GM20431 (cell line): ENCODE measurements at regions not wholly inside any gene's neighbourhood (a gene's known extent, or its start where the extent isn't known, plus 50 kb on each side); places are given as distances from the start of the nearest gene placed in this dataset.
"Not testable (repeated sequence)": the region's sequence is repeated elsewhere in the genome, so short reads cannot be mapped to it uniquely, and the experiment has no call there.

Experiments
- in situ Hi-C: fragments of 300-500 bp; cut with MseI, MboI; formaldehyde crosslinking; loops from one replicate; pipeline ENCODE4 v1.15.0; 2020; ENCODE audit warnings: low sequenced_read_pairs; ENCODE audit not compliant: unreplicated experiment

GRCh38 chr2:122755281-122755780 lies 999.9 kb downstream of the TSN start:
- in situ Hi-C loops, result no loop called here

GRCh38 chr2:122758967-122759366 lies 1003.5 kb downstream of the TSN start:
- in situ Hi-C loops, result no loop called here

- in situ Hi-C loops, result no loop called here
Observed at GRCh38 chr2:122764014-122764413, 1008.6 kb downstream of the TSN start.

- in situ Hi-C loops, result no loop called here
Observed at GRCh38 chr2:122780251-122780650, 1024.8 kb downstream of the TSN start.

- in situ Hi-C loops, result no loop called here
Observed at GRCh38 chr2:122794100-122794499, 1038.6 kb downstream of the TSN start.

GRCh38 chr2:122795763-122796162 lies 1040.3 kb downstream of the TSN start:
- in situ Hi-C loops, result no loop called here

- in situ Hi-C loops, result no loop called here
Observed at GRCh38 chr2:122799391-122799790, 1043.9 kb downstream of the TSN start.

- in situ Hi-C loops, result no loop called here
Observed at GRCh38 chr2:122800781-122801180, 1045.3 kb downstream of the TSN start.

GRCh38 chr2:122804494-122804893 lies 1049.0 kb downstream of the TSN start:
- in situ Hi-C loops, result no loop called here

- in situ Hi-C loops, result no loop called here
Observed at GRCh38 chr2:122805346-122805745, 1049.9 kb downstream of the TSN start.

- in situ Hi-C loops, result no loop called here
Observed at GRCh38 chr2:122808286-122808969, 1053.0 kb downstream of the TSN start.

- in situ Hi-C loops, result not testable (repeated sequence)
Observed at GRCh38 chr2:122812214-122812613, 1056.8 kb downstream of the TSN start.

GRCh38 chr2:122815120-122815519 lies 1059.7 kb downstream of the TSN start:
- in situ Hi-C loops, result no loop called here

- in situ Hi-C loops, result no loop called here
Observed at GRCh38 chr2:122816803-122817202, 1061.4 kb downstream of the TSN start.

GRCh38 chr2:122822319-122822718 lies 1066.9 kb downstream of the TSN start:
- in situ Hi-C loops, result no loop called here

- in situ Hi-C loops, result no loop called here
Observed at GRCh38 chr2:122830157-122830556, 1074.7 kb downstream of the TSN start.

GRCh38 chr2:122831649-122832048 lies 1076.2 kb downstream of the TSN start:
- in situ Hi-C loops, result no loop called here

- in situ Hi-C loops, result no loop called here
Observed at GRCh38 chr2:122843503-122843902, 1088.1 kb downstream of the TSN start.

- in situ Hi-C loops, result no loop called here
Observed at GRCh38 chr2:122851161-122851560, 1095.7 kb downstream of the TSN start.

- in situ Hi-C loops, result no loop called here
Observed at GRCh38 chr2:122851972-122852531, 1096.6 kb downstream of the TSN start.

- in situ Hi-C loops, result no loop called here
Observed at GRCh38 chr2:122856696-122857095, 1101.2 kb downstream of the TSN start.
